ENCODE measurements at regions not wholly inside any gene's neighbourhood (a gene's known extent, or its start where the extent isn't known, plus 50 kb on each side); places are given as distances from the start of the nearest gene placed in this dataset.

- DNase-seq, result no peak
Measured at GRCh38 chr11:100536979-100537378, 150.1 kb upstream of the ARHGAP42 start.

DNA sequence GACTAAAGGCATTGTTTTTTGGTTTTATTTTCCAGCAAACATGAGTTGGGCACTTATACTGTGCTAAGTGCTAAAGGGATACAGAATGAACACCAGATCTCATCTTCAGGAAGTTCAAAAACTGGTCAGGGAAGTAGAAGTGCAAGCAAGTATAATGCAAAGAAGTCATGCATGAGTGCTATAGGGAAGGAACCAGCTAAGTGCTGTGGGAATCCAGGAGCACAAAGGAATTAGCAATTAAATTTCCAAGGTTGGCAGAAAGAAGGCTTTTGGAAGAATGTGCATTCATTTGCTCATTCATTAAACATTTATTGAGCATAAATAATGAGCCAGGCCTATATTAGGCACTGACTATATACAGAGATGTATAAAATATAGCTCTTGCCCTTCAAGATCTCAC, 143.7 kb upstream of the ARHGAP42 start:
- DNase-seq, result no peak

DNA sequence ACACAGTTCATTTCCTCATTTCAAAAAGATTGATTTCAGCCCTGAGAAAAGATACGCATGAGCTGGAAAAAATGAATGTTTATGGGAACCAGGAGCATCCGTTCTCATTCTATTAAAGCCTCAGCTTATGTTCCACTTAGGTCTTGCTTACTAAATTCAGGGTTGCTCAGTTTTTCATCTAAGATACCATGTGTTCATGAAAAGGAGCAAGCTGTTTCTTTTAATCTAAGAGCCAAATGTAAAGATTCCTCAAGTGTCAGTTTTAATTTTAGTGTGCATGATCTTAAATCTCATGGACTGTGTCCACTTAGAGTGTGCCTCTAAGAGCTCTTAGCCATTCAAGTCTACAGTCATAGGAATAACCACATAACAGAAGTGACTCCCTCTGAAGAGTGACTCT, 141.5 kb upstream of the ARHGAP42 start:
- no peak for DNase-seq

- DNase-seq, result no peak
Measured at GRCh38 chr11:100545970-100546369, 141.1 kb upstream of the ARHGAP42 start.

- no peak for DNase-seq
Measured at GRCh38 chr11:100546714-100547113, 140.4 kb upstream of the ARHGAP42 start.

DNA sequence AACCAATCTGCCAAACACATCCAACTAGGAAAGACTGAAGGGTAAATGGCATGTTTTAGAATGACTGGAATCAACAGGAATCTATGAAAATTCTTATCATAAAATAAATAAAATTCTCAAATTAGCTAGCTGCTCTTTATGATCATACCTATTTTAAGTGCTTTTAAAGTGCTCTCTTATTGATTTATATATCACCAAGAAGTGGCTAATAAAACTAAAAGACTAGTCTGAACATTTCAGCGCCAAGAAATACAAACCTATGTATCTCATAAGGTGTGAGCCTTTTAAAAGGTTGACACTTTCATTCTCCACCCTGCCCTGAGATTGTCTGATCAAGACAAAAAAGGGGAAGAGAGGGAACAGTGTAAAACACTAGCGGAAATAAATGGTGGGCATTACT, 136.8 kb upstream of the ARHGAP42 start:
- DNase-seq, result no peak

DNA sequence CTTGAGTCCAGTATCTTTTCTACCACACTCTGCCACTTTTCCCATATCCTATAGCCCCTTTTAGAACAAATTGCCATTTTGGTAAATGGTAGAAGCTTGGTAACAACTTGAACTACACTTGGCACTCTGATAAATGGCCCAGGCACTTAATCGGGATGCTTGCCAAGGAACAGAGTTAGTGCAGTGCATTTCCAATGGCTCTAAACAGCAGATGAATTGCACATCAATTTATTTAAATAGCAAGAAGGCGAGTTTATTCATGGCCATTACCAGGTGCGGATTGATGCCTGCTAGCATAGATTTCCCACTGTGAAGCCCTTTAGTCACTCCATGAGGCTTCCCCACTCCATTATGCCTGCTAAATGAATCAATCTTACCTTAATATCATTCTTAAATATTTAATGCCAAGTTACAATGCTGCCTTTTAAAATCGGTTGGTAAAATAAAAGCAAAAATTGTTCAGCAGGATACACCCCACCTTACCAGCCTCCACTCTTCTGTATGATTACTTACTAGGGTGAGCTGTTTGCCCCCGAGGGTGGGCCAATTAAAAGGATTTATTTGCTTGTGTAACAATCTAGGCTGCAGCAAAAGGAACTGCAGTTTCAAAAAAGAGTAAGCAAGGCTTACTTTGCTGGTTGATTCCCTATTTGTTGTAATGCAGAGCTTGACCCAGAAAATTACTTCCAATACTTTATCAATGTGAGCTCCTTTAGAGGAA, 136.0 kb upstream of the ARHGAP42 start:
- no peak for DNase-seq

DNA sequence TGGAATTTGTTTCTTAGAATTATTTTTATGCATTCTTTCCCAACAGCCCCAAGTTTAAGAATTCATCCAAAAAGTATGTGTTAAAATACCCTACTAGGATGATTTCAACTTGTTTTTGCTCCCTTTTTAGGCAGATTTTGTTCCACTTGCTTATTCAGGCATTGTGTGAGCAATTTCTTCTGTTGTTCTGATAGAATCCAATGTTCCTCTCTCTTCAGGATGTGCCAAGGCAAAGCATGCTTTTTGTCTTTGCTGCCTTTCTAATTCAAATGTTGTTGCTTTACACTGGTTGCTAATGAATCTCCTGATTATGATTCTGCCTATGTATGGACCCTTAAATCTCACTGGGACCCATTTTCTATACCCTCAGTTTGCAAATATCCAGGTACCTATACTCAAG, 131.2 kb upstream of the ARHGAP42 start:
- no peak for DNase-seq

- no peak for DNase-seq
Measured at GRCh38 chr11:100556781-100557180, 130.3 kb upstream of the ARHGAP42 start.

GRCh38 chr11:100557830-100558611, 129.1 kb upstream of the ARHGAP42 start:
- DNase-seq, result no peak

DNA sequence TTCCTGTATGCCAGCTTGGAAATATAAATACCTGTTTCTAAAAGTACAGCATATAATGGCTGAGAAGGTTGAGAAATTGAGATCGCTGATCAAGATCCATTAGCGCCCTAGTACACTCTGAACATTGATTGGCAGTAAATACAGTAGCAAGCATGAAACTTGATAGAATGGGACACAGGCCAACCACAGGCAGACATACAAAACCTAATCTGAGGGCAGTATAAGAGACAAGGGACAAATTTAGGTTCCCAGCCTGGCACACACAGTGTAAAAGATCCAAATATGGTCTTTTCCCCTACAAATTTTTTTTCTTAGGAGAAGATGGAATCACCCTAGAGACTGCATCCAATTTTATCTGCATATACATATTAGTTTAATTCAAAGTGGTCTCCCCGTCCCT, 126.5 kb upstream of the ARHGAP42 start:
- no peak for DNase-seq

DNA sequence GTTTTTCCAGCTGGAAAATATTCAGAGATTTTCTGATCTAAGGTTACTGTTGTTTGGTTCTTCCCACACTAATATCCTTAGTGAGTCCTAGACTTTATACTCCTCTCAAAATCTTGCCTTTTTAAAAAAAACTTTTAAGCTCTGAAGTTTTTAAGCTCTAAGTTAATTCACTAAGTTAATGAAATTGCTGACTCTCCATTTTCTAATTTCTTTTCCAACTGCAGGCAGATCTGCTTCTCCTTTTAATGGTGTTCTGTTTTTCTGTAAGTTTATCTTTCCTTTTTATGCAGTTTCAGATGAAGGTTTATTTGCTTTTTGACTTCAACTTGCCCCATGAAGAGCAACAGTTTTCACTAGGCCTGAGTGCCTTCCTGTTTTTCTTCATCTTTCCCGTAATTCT, 125.8 kb upstream of the ARHGAP42 start:
- DNase-seq, result no peak

GRCh38 chr11:100562128-100562527, 125.0 kb upstream of the ARHGAP42 start:
- DNase-seq, result peak; percentile 28

DNA sequence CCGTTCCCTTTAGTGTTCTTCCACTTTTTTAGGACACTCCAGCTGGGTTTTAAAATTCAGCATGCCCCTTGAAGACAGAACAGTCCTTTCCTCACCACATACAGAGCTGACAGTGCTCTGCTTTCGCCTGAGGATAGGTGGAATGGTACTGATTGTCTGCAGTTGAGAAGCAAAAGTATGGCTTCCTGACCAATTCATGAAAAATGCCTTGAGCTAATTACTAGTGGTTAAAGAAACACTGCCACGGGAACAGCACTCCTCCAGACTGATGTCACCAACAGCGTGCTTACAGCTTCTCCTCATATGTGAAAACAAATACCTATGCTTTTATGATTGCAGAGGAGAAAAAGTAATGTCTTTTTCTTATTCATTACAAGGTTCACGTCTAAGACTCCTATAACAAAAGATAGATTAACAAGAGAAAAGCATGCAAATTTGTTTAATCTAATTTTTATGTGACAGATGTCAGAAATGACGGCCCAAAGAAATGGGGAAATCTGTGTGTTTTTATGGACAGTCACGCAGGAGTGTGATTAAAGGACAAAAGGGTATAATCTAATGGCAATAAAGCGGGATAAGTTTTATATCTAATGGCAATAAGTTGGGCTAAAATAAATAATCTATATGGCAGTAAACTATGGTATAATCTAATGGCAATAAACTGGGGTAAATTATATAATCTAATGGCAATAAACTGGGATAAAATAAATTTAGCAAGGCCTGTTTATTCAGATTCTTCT, 123.4 kb upstream of the ARHGAP42 start:
- no peak for DNase-seq

DNA sequence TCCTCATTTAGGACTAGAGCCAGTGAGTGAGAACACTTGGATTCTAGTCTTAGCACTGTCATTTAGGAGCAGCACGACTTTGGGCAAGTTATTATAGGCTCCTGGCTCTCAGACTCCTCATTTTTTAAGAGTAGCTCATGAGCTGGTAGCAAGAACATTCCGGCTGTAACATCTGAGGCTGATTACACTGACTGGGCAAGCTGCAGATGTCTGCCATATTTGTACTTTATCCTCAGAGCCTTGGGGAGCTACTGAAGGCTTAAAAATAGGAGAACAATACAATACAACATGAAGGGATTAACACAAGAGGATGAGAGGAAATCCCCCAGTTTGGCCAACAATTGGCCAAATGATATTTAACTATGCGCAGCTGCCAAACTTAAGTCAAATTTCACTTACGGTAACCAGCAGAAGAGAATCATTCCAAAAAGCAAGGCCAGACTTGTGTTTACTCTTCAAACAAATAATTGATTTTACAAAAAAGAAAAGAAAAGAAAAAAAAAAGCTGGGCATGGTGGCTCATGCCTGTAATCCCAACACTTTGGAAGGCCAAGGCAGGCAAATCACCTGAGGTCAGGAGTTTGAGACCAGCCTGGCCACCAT, 113.1 kb upstream of the ARHGAP42 start:
- DNase-seq, result no peak

DNA sequence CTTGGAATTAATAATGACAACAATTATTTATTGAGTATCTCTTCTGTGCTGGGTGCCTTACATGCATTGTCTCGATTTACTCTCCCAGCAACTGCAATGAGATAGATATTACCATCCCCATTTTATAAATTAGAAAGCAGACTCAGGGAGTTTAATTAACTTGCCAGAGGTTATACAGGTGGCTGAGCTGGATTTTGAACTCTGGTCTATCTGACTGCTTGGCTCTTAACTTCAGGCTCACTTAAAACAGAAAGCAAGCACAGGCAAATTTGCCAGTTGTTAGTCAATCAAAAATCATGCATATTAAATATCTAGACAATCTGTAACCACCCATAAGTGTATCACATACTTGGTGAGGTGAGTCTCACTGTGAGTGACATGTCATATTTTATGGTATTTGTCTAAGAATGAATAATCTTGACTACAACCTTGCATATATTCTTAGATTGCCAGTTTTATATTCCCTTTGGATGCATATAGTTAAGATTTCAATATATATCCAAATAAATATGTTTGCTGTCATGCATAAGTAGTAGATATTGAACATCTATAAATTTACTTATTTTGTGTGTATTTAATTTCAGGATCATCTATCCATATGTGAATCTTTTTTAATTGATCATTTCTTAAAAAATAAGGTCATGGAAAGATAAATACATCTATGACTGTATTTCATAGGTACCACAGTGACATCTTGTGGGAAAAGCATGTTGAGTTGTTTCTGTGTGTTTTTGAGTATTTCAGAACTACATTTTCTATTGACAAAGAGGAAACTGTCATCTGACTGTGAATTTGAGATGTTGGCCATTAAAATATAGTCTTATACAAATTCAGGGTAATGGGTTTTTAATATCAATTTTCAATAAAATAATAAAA, 112.0 kb upstream of the ARHGAP42 start:
- no peak for DNase-seq

GRCh38 chr11:100575860-100576717, 111.0 kb upstream of the ARHGAP42 start:
- peak; percentile 39 for DNase-seq

DNA sequence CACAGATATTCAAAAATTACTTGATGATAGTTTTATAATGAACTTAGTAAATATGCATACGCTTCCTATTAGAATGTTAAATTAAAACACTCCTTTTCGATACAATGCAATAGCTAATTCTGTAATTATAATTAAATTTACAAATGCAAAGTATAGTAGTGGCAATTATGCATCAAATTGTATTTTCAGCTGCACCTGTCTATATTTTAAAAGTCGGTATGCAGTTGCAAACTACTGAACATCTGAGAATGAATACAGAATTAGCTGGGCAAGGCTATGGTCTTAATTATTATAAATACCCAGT, 110.4 kb upstream of the ARHGAP42 start:
- no peak for DNase-seq

DNA sequence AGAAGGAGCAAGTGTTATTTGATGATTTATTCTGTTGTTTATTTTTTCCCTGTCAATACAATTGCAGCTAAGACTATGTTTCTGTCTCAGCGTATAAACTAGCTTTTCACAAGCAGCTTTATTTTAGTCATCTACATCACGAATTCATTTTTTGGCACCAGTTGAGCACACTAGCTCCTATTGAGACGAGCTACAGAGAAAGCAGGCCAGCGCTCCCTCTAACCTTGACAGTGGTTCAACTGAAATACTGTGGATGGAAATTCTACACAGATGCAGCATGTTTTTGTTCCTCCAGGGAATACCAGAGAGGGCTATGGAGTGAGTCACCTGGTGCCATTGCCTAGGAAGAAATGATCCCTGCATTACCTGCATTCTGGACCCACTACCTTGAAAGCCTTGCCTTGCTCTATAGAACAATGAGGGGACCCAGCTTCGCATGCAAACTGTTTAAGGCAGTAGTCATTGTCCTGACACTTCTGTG, 108.2 kb upstream of the ARHGAP42 start:
- DNase-seq, result no peak

- DNase-seq, result no peak
Measured at GRCh38 chr11:100581318-100581717, 105.8 kb upstream of the ARHGAP42 start.
